ENCODE measurements at regions not wholly inside any gene's neighbourhood (a gene's known extent, or its start where the extent isn't known, plus 50 kb on each side); places are given as distances from the start of the nearest gene placed in this dataset. TPM values are rescaled to one million over a fixed set of nuclear protein-coding genes. Genes with fewer than 3 reads are reported as not detected.

Small RNA genes in the stretch of these regions (small RNA-seq; reads per million reads assigned to genes)
- not detected for gene RN7SKP167 (ENCODE audit: insufficient read depth)
